HG03196 (cell line): ENCODE measurements at regions not wholly inside any gene's neighbourhood (a gene's known extent, or its start where the extent isn't known, plus 50 kb on each side); places are given as distances from the start of the nearest gene placed in this dataset.

Experiments used
- ATAC-seq: cut with Tn5 transposase; IDR thresholded peaks from one replicate; pipeline ENCODE4 v1.9.1; 2021; ENCODE audit not compliant: unreplicated experiment

- ATAC-seq, result no peak
Observed at GRCh38 chr6:82720992-82721391, 344.6 kb downstream of the UBE3D start.

GRCh38 chr6:82735790-82736189 lies 329.9 kb downstream of the UBE3D start:
- no peak for ATAC-seq

GRCh38 chr6:82737965-82738364 lies 327.7 kb downstream of the UBE3D start:
- no peak for ATAC-seq

GRCh38 chr6:82738773-82739172 lies 326.9 kb downstream of the UBE3D start:
- ATAC-seq, result no peak

- no peak for ATAC-seq
Observed at GRCh38 chr6:82739303-82739702, 326.3 kb downstream of the UBE3D start.

- ATAC-seq, result no peak
Observed at GRCh38 chr6:82740072-82740471, 325.6 kb downstream of the UBE3D start.

- no peak for ATAC-seq
Observed at GRCh38 chr6:82741325-82741995, 324.2 kb downstream of the UBE3D start.

- ATAC-seq, result no peak
Observed at GRCh38 chr6:82741996-82742385, 323.6 kb downstream of the UBE3D start.

GRCh38 chr6:82744286-82745015 lies 321.2 kb downstream of the UBE3D start:
- no peak for ATAC-seq

GRCh38 chr6:82750556-82750955 lies 315.1 kb downstream of the UBE3D start:
- no peak for ATAC-seq

- ATAC-seq, result no peak
Observed at GRCh38 chr6:82751718-82752117, 313.9 kb downstream of the UBE3D start.

GRCh38 chr6:82761674-82762345 lies 303.8 kb downstream of the UBE3D start:
- no peak for ATAC-seq

GRCh38 chr6:82766476-82766875 lies 299.2 kb downstream of the UBE3D start:
- no peak for ATAC-seq

GRCh38 chr6:82767037-82767436 lies 298.6 kb downstream of the UBE3D start:
- no peak for ATAC-seq

- no peak for ATAC-seq
Observed at GRCh38 chr6:82767447-82767846, 298.2 kb downstream of the UBE3D start.

GRCh38 chr6:82772851-82773717 lies 292.6 kb downstream of the UBE3D start:
- ATAC-seq, result no peak

GRCh38 chr6:82775361-82775760 lies 290.3 kb downstream of the UBE3D start:
- ATAC-seq, result no peak

GRCh38 chr6:82775981-82776380 lies 289.7 kb downstream of the UBE3D start:
- ATAC-seq, result no peak

GRCh38 chr6:82779041-82779440 lies 286.6 kb downstream of the UBE3D start:
- no peak for ATAC-seq

GRCh38 chr6:82780334-82780733 lies 285.3 kb downstream of the UBE3D start:
- no peak for ATAC-seq

- ATAC-seq, result no peak
Observed at GRCh38 chr6:82781620-82782204, 283.9 kb downstream of the UBE3D start.
